GM12891 (cell line): ENCODE measurements at regions not wholly inside any gene's neighbourhood (a gene's known extent, or its start where the extent isn't known, plus 50 kb on each side); places are given as distances from the start of the nearest gene placed in this dataset.

Source experiments
- POLR2A ChIP-seq: IDR thresholded peaks from 2 replicates; pipeline ENCODE4 v1.6.1; 2011; ENCODE audit warnings: low read depth, low read length, control low read depth
- POLR2AphosphoS5 ChIP-seq: IDR thresholded peaks from 2 replicates; pipeline ENCODE4 v1.6.1; 2011; ENCODE audit warnings: low read depth, low read length, control low read depth
- SPI1 ChIP-seq: IDR thresholded peaks from 2 replicates; pipeline ENCODE4 v1.6.1; 2011; ENCODE audit warnings: low read depth, low read length, control low read depth
- TAF1 ChIP-seq: IDR thresholded peaks from 2 replicates; pipeline ENCODE4 v1.6.1; 2011; ENCODE audit warnings: low read depth, low read length, control low read depth

GRCh38 chr17:52837492-52837891 lies 679.0 kb upstream of the CA10 start:
- TF ChIP-seq POLR2AphosphoS5 (no peak), POLR2A (no peak), SPI1 (no peak), TAF1 (no peak)
